H1 (cell line): ENCODE measurements at regions not wholly inside any gene's neighbourhood (a gene's known extent, or its start where the extent isn't known, plus 50 kb on each side); places are given as distances from the start of the nearest gene placed in this dataset.

Experiments used
- CBX5 ChIP-seq: fragments of 300-800, 300-1000 bp; sonication (generic); IDR thresholded peaks from 2 replicates; pipeline ENCODE4 v1.7.1; 2016; ENCODE audit warnings: antibody characterized with exemption, low read length, low read depth
- CBX8 ChIP-seq: fragments of 300-800, 300-1000 bp; sonication (generic); IDR thresholded peaks from 2 replicates; pipeline ENCODE4 v1.7.1; 2016; ENCODE audit warnings: low read depth, low read length, borderline replicate concordance
- CEBPB ChIP-seq: IDR thresholded peaks from 2 replicates; pipeline ENCODE4 v1.6.1; 2012; ENCODE audit warnings: low read depth, low read length
- MAFK ChIP-seq: IDR thresholded peaks from 2 replicates; pipeline ENCODE4 v1.6.1; 2012; ENCODE audit warnings: low read depth, mild to moderate bottlenecking, improper control_type of control experiment, low read length
- SIX5 ChIP-seq: IDR thresholded peaks from 2 replicates; pipeline ENCODE4 v1.6.1; 2011; ENCODE audit warnings: mild to moderate bottlenecking, low read depth, low read length
- SP2 ChIP-seq: IDR thresholded peaks from 2 replicates; pipeline ENCODE4 v1.6.1; 2012; ENCODE audit warnings: mild to moderate bottlenecking, low read length, inconsistent platforms
- TCF12 ChIP-seq: IDR thresholded peaks from 2 replicates; pipeline ENCODE4 v1.6.1; 2011; ENCODE audit warnings: low read depth, mild to moderate bottlenecking, low read length
- TF ChIP-seq, protein P1 (sequence below): fragments of 300-600 bp; sonication (generic); IDR thresholded peaks from 2 replicates; pipeline ENCODE4 v1.7.1; 2012; ENCODE audit warnings: low read length, moderate library complexity, mild to moderate bottlenecking, inconsistent platforms; ENCODE audit not compliant: insufficient replicate concordance
- TF ChIP-seq, protein P2 (sequence below): IDR thresholded peaks from 2 replicates; pipeline ENCODE4 v1.6.1; 2012; ENCODE audit warnings: inconsistent platforms

DNA sequence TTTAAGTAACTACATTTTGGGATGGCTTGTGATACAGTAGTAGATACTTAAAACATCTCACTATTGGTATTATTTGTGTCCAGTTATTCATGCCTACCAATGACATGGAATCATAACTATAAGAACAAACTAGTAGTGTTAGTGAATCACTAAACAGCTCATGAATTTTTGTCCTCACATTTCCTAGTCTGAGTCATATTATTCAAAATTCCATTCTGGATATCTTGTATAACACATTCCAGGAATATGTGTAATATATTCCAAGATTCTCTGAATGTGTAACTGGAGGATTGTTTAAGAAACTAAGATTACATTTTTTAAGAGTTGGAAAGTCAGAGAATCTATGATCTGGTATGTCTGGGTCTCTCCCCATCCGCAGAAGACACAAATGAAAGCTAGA lies 565.3 kb upstream of the ZNF608 start (continued):
- TF ChIP-seq, protein P1, sequence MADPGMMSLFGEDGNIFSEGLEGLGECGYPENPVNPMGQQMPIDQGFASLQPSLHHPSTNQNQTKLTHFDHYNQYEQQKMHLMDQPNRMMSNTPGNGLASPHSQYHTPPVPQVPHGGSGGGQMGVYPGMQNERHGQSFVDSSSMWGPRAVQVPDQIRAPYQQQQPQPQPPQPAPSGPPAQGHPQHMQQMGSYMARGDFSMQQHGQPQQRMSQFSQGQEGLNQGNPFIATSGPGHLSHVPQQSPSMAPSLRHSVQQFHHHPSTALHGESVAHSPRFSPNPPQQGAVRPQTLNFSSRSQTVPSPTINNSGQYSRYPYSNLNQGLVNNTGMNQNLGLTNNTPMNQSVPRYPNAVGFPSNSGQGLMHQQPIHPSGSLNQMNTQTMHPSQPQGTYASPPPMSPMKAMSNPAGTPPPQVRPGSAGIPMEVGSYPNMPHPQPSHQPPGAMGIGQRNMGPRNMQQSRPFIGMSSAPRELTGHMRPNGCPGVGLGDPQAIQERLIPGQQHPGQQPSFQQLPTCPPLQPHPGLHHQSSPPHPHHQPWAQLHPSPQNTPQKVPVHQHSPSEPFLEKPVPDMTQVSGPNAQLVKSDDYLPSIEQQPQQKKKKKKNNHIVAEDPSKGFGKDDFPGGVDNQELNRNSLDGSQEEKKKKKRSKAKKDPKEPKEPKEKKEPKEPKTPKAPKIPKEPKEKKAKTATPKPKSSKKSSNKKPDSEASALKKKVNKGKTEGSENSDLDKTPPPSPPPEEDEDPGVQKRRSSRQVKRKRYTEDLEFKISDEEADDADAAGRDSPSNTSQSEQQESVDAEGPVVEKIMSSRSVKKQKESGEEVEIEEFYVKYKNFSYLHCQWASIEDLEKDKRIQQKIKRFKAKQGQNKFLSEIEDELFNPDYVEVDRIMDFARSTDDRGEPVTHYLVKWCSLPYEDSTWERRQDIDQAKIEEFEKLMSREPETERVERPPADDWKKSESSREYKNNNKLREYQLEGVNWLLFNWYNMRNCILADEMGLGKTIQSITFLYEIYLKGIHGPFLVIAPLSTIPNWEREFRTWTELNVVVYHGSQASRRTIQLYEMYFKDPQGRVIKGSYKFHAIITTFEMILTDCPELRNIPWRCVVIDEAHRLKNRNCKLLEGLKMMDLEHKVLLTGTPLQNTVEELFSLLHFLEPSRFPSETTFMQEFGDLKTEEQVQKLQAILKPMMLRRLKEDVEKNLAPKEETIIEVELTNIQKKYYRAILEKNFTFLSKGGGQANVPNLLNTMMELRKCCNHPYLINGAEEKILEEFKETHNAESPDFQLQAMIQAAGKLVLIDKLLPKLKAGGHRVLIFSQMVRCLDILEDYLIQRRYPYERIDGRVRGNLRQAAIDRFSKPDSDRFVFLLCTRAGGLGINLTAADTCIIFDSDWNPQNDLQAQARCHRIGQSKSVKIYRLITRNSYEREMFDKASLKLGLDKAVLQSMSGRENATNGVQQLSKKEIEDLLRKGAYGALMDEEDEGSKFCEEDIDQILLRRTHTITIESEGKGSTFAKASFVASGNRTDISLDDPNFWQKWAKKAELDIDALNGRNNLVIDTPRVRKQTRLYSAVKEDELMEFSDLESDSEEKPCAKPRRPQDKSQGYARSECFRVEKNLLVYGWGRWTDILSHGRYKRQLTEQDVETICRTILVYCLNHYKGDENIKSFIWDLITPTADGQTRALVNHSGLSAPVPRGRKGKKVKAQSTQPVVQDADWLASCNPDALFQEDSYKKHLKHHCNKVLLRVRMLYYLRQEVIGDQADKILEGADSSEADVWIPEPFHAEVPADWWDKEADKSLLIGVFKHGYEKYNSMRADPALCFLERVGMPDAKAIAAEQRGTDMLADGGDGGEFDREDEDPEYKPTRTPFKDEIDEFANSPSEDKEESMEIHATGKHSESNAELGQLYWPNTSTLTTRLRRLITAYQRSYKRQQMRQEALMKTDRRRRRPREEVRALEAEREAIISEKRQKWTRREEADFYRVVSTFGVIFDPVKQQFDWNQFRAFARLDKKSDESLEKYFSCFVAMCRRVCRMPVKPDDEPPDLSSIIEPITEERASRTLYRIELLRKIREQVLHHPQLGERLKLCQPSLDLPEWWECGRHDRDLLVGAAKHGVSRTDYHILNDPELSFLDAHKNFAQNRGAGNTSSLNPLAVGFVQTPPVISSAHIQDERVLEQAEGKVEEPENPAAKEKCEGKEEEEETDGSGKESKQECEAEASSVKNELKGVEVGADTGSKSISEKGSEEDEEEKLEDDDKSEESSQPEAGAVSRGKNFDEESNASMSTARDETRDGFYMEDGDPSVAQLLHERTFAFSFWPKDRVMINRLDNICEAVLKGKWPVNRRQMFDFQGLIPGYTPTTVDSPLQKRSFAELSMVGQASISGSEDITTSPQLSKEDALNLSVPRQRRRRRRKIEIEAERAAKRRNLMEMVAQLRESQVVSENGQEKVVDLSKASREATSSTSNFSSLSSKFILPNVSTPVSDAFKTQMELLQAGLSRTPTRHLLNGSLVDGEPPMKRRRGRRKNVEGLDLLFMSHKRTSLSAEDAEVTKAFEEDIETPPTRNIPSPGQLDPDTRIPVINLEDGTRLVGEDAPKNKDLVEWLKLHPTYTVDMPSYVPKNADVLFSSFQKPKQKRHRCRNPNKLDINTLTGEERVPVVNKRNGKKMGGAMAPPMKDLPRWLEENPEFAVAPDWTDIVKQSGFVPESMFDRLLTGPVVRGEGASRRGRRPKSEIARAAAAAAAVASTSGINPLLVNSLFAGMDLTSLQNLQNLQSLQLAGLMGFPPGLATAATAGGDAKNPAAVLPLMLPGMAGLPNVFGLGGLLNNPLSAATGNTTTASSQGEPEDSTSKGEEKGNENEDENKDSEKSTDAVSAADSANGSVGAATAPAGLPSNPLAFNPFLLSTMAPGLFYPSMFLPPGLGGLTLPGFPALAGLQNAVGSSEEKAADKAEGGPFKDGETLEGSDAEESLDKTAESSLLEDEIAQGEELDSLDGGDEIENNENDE, result no peak
- no peak for TF ChIP-seq CEBPB
- TF ChIP-seq CBX8, result no peak
- no peak for TF ChIP-seq CBX5
- no peak for TF ChIP-seq SP2
- no peak for TF ChIP-seq MAFK
- TF ChIP-seq TCF12, result no peak
- TF ChIP-seq SIX5, result no peak
- TF ChIP-seq, protein P2, sequence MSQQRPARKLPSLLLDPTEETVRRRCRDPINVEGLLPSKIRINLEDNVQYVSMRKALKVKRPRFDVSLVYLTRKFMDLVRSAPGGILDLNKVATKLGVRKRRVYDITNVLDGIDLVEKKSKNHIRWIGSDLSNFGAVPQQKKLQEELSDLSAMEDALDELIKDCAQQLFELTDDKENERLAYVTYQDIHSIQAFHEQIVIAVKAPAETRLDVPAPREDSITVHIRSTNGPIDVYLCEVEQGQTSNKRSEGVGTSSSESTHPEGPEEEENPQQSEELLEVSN, result no peak
